GM18868 (cell line): ENCODE measurements at regions not wholly inside any gene's neighbourhood (a gene's known extent, or its start where the extent isn't known, plus 50 kb on each side); places are given as distances from the start of the nearest gene placed in this dataset.
"Not testable (repeated sequence)": the region's sequence is repeated elsewhere in the genome, so short reads cannot be mapped to it uniquely, and the experiment has no call there.

ENCODE experiments used
- ATAC-seq: cut with Tn5 transposase; IDR thresholded peaks from one replicate; pipeline ENCODE4 v1.9.1; 2021; ENCODE audit warnings: mild to moderate bottlenecking, moderate library complexity; ENCODE audit not compliant: unreplicated experiment

DNA sequence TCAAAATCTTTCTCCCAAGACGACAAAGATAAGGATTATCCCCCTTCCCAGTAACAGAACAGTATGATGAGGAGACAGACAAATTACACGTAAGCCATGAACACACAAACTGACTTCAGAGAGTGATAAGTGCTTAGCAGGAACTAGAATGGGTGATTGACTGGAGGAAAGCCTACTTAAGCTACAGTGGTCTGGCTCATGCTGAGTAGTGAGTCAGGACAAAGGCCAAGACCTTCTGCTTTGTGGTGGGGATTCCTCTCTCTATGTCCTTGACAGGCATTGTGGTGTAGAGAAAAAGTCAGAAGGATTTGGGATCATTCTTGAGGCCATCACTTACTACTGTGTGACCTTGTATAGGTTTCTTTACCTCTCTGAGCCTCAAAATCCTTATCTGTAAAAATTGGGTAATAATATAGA is 381.9 kb upstream of the CCL2 start:
- ATAC-seq = no peak

GRCh38 chr17:33874617-33875060 is 380.4 kb upstream of the CCL2 start:
- no peak for ATAC-seq

DNA sequence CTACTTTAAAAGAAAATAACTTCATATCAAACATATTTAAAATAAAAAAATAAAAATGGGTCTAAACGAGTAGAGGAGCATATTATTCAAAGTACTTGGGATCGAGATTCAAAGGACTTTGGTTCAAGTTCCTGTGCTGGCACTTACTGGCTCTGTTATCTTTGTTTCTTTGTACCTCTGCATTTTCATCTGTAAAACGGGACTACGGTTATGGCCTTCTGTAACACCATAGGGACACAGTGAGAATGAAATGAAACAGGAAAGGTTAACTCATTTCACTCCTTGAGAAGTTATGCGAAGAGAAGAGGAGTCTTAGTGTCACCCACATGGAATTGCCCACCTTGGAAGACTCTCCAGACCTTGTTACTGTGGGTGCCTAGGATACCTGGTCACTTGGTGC is 379.1 kb upstream of the CCL2 start:
- ATAC-seq = no peak

DNA sequence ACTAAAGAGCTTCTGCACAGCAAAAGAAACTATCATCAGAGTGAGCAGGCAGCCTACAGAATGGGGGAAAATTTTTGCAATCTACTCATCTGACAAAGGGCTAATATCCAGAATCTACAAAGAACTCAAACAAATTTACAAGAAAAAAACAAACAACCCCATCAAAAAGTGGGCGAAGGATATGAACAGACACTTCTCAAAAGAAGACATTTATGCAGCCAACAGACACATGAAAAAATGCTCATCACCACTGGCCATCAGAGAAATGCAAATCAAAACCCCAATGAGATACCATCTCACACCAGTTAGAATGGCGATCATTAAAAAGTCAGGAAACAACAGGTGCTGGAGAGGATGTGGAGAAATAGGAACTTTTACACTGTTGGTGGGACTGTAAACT is 372.8 kb upstream of the CCL2 start:
- ATAC-seq = not testable (repeated sequence)

GRCh38 chr17:33882677-33883076 is 372.4 kb upstream of the CCL2 start:
- not testable (repeated sequence) for ATAC-seq

- no peak for ATAC-seq
These were observed 366.6 kb upstream of the CCL2 start for GRCh38 chr17:33888455-33888854.

DNA sequence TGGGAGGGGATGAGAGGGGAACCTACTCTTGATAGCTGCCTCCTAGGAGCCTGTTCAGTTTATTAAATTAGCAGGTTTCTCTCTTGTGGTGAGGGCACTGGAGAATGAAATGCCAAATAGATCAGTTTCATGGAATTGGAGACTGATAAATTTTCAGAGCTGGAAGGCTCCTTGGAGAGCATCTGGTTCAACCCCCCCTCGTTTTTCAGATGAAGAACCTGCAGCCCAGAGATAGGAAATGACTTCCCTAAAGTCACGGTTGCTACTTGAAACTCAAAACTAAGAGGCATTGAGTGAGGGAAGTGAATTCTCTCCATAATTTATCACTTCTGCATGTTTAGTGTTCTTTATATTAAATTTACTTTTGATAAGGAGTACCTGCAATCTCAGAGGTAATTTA is 366.0 kb upstream of the CCL2 start:
- no peak for ATAC-seq

DNA sequence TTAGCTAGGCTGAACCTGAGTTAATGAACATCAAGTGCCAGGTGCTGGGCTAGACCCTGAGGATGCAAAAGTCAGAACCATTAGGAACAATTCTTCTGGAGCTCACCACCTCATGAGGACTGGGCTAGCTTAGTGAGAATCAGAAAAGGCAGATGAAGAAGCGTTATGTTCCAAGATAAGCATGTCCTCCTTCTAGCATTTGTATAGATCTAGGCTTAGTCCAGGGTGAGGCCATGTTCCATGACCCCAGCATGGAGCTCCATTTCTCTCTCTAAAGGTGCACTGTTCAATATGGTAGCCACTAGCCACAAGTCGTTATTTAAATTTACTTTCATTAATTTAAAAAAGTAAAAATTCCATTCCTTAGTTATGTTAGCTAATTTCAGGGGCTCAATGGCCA is 365.3 kb upstream of the CCL2 start:
- ATAC-seq = no peak

GRCh38 chr17:33892717-33893591 is 362.1 kb upstream of the CCL2 start:
- ATAC-seq = no peak

DNA sequence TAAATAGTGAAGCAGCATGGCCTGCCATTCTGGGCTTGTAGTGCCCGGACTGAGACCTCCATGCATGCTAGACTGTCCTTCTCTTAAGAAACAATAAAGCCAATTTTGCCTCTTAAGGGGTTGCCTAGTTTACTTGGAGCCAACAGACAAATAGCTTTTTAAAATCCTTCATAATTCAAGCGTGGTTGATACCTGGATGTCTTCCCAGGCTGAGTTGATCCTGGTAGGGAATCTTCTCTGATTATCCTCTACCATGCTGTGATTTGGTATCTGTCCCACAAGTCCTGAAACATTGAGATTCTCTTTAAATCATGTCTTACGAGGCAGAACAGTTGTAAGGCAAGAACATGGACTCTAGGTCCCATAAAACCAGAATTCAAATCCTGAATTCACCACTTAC is 359.6 kb upstream of the CCL2 start:
- ATAC-seq = no peak

DNA sequence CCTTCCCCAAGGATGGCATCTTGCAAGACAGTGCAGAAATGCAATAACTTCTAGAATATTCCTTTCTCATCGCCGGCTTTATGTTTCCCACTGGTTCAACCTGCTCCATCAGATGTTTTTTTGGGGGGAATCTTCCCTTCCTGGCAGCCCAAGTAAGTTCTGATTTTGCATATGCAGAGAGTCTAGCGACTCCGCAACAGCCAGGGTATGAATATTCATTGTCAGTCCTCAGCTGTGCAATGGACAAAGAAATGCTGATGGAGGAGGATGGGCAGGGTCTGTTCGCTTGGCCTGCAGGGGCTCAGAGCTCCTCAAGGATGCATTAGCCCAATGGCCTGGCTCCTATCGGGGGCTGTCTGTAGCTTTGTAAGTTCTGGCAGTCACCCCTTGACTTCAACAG is 358.8 kb upstream of the CCL2 start:
- no peak for ATAC-seq

DNA sequence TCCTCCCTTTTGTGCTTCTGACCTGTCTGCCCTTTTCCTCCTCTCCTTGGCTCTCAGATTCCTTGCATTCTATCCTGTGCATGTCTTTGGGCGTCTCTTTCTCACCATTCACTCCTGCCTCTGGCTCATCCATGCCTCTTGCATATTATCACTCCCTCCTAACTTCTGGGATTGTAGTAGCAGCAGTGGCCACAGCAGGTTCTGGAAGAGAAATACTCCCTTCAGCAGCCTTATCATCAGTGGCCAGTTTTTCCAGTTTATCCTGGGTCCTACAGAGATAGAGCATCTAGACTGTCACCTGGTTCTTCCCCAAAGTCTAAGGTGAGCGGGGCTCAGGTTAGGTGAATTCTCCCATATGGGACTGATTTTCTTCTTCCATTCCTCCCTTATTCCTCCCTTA is 354.0 kb upstream of the CCL2 start:
- ATAC-seq = no peak

- no peak for ATAC-seq
These were observed 352.1 kb upstream of the CCL2 start for GRCh38 chr17:33902901-33903449.

DNA sequence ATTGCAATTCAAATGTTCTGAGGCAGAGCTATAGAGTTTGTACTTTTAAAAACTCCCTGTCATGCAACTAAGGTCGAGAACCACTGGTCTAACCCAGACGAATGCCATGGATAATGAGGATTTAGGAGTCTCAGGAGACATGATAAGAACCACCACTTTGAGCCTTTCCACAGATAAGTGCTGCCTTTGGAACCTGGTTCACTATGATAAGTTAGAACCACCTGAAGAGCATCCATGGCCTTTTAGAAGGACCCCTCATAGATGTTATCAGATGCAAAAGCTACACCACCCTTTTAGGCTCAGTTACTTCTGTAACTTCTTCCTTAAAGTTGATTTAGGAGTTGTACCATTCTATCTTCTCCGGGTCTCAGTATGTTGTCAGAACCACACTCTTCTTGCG is 350.6 kb upstream of the CCL2 start:
- ATAC-seq = no peak

DNA sequence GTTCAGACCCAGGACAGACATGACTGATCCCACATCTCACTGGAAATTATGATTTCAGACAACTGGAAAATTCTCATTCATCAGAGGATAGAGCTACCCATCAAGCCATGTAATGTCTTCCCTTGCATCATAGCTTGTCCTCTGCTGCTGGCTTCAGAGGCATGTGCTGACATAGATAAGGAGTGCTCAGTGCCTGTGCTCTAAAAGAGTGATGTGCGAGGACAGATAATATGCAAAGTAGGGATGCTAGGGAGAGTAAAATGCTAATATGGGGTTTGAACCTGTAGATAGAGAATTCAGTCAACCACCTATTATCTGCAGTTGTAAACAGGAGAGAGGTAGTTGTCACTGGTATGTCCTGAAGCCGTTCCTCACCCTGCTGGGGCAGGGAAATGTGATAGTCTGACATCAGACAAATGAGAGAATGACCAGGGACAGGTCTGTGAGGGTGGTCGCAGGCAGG is 349.7 kb upstream of the CCL2 start:
- no peak for ATAC-seq

GRCh38 chr17:33908363-33909064 is 346.6 kb upstream of the CCL2 start:
- no peak for ATAC-seq

GRCh38 chr17:33910200-33910857 is 344.8 kb upstream of the CCL2 start:
- no peak for ATAC-seq

GRCh38 chr17:33914125-33914524 is 341.0 kb upstream of the CCL2 start:
- ATAC-seq = no peak

GRCh38 chr17:33922971-33923370 is 332.1 kb upstream of the CCL2 start:
- no peak for ATAC-seq

- no peak for ATAC-seq
These were observed 331.0 kb upstream of the CCL2 start for GRCh38 chr17:33924104-33924503.

DNA sequence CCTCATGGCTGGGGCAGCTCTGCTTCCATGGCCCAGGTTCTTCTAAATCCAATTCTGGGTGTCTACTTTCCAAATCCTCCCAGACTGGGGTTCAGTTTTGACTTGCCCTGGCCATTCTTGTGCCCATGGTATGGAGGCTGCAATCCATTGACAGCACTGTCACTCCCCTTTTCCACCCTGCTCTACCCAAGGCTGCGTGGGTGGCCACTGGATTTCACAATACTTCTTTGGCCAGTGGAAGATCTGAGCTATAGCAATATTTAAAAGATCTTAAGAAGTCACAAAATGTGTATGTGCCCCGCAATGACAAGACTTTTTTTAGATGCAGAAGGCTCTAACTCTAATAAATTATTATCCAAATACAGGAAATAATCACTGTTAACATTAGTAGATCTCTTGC is 329.4 kb upstream of the CCL2 start:
- no peak for ATAC-seq
